ENCODE measurements at regions not wholly inside any gene's neighbourhood (a gene's known extent, or its start where the extent isn't known, plus 50 kb on each side); places are given as distances from the start of the nearest gene placed in this dataset.

DNA sequence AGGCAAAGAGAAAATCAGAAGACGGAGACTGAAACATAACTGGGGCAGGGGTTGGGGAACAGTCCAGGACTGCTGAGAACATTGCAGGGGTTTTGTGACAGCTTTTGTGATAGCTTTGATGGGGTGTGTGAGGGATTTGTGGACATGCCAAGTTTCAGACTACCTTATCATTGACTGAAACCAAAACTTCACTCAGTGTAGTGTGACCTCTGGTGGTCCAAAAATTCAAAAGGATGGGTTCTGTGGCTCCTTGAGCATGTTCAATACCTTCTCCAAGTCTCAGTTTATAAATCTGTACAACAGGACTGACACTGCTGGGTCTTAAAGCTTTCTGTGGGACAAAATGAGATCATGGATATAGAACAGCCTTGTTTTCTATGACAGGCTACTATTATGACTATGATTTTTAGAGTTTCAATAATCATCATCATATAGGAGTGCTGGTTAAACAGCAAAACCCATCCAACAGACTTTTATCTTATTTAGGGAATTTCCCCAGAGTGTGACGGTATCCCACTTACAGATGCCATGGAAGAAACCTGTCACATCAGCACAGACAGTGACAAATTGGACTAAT lies 259.2 kb upstream of the SLC14A2 start:
- TF ChIP-seq, protein P1, sequence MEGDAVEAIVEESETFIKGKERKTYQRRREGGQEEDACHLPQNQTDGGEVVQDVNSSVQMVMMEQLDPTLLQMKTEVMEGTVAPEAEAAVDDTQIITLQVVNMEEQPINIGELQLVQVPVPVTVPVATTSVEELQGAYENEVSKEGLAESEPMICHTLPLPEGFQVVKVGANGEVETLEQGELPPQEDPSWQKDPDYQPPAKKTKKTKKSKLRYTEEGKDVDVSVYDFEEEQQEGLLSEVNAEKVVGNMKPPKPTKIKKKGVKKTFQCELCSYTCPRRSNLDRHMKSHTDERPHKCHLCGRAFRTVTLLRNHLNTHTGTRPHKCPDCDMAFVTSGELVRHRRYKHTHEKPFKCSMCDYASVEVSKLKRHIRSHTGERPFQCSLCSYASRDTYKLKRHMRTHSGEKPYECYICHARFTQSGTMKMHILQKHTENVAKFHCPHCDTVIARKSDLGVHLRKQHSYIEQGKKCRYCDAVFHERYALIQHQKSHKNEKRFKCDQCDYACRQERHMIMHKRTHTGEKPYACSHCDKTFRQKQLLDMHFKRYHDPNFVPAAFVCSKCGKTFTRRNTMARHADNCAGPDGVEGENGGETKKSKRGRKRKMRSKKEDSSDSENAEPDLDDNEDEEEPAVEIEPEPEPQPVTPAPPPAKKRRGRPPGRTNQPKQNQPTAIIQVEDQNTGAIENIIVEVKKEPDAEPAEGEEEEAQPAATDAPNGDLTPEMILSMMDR (IDR thresholded peaks at IDR 0.05; ENCODE audit: low read depth, low read length) = no peak
- H3K4me3 ChIP-seq (ENCODE audit: low read depth, low read length) = no peak overlapping the region

DNA sequence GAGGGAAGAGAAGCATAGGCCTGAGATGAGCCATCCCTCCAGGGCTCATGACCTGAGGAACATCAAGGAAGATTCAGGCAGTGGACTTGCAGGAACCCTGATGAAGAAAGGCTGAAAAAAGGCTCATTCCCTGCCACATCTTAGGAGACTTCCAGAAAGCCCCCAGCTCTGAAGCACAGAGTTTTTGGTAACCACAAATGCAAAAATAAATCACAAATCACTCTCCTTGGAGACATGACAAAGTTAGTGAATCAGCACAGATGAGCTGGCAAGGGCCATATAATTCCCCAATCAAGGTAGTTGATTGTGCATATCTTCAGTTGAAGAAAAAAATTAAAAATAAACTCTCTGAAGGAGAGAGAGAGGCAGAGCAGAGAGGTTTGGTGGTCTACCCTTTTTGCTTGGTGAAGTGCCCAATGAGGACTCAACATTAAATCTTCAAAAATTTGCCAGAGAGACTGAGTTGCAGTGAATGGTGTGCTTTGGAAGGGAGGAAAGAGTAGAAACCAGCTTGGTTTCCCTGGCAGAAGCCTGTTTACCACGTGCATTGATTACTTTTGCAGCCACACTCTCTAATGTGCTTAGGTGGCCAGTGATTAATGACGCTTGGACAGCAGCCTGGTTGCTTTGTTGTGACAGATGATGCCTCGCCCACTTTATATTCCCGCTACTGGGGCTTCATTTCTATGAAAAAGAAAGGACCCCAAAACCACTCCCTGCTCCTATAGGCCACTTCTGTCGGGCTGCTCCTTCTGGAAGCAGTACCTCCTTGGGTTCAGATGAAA lies 257.4 kb upstream of the SLC14A2 start:
- TF ChIP-seq, protein P1 (IDR thresholded peaks at IDR 0.05; ENCODE audit: low read depth, low read length) = no peak
- H3K4me3 ChIP-seq (ENCODE audit: low read depth, low read length) = no peak overlapping the region

DNA sequence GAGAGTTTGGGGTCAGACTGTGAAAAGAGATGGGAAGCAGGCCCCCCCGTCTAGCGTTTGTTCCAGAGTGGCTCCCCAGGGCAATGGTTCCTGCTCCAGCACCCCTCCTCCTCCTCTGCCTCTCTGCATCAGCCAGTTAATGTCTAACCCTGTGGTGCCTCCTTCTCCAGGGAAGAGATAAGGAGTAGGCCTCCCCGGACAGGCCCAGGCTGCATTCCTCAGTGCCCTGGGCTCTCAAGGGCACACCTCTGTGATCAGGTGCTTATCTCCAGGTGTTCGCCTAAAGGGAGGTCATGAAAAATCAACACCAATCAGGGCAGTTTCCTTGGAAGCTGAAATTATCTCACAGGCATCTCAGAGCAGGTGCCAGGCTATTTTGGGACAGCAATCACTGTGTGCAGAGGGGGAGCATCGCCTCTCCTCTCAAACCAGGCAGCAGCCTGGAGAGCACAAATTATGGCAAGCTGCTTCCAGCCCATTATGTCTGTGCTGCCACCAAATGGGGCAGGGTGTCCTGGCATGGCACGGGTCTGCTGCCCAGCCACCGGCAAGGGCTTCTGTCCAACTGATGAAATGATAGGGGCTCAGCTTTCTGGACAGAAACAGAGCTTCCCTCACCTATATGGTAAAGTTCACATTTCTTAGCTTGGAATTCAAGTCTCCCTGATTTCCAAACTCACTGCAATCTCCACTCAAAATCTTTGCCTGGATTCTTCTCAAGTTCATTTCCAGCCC lies 255.8 kb upstream of the SLC14A2 start:
- no peak overlapping the region for H3K4me3 ChIP-seq (ENCODE audit: low read depth, low read length)
- TF ChIP-seq, protein P1 (IDR thresholded peaks at IDR 0.05; ENCODE audit: low read depth, low read length) = no peak

DNA sequence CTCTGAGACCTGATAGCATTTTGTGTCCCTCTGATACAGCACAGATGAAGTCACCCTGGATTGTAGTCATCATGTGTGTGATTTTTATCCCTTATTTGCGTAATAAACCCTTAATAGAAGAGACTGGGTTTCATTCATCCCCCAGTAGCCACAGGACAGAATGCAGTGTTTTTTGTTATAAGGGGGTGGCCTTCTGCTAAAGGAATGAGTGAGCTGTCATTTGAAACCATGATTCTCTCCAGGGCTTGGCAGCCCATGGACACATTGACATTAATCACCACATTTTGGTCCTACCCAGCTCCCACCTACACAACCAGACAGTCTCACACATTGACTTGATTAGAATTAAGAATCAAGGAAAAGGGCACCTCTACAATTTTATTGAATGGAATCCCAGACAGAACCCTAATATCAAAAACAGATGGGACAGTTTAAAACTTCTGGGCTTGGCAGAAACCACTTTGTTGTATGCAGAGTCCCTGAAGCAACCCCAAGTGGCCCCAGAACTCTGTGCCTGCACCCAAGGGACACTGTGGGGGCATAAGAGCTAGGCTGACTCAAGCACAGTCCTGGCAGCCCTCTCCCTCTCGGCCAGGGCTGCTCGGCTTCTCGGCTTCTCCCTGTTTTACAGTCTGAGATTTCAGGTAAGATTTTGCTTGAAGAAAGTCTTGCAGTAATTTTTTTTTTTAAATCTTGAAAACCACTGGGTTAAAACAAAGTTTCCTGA lies 254.0 kb upstream of the SLC14A2 start:
- no peak overlapping the region for H3K4me3 ChIP-seq (ENCODE audit: low read depth, low read length)
- TF ChIP-seq, protein P1 (IDR thresholded peaks at IDR 0.05; ENCODE audit: low read depth, low read length) = no peak

DNA sequence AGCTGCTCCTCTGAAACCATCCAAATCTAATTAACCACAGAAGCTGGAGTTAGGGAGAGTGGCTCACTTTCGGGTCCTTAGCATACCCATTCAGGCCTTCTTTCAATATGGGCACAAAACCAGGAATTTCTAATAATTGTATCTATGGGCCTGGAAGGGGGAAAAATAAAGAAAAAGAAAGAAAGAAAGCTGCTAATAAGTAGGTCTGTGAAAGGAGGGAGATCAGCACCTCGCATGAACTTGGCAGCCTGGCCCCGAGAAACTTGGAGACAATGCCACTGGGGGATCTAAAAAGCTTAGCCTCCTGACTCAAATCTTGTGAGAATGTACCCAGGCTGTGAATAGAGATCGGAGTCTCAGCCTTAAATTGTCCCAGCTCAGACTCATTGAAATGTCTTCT lies 252.1 kb upstream of the SLC14A2 start:
- TF ChIP-seq, protein P1 (IDR thresholded peaks at IDR 0.05; ENCODE audit: low read depth, low read length) = no peak

DNA sequence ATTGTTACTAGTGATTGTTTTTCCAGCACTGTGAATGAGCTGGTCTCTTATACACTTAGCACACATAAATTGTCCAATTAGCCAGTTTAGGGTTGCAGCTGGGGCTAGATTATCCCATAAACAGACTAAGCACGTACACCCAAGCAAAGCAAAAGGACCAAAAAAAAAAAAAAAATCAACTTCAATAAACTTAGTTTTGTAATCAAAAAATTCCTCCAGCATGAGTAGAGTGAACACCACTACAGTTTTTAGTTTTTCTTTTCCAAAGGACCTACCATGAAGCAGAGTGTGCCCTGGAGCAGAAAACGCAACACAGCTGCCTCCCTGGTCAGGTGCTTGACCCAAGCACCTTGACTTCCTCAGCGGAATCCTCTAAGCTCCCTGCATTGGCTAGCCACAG lies 249.4 kb upstream of the SLC14A2 start:
- H3K4me3 ChIP-seq (ENCODE audit: low read depth, low read length) = no peak overlapping the region
- TF ChIP-seq, protein P1 (IDR thresholded peaks at IDR 0.05; ENCODE audit: low read depth, low read length) = no peak

More for the DNA sequence above, 252.1 kb upstream of the SLC14A2 start:
- no peak overlapping the region for H3K4me3 ChIP-seq (ENCODE audit: low read depth, low read length)
